ENCODE measurements at regions not wholly inside any gene's neighbourhood (a gene's known extent, or its start where the extent isn't known, plus 50 kb on each side); places are given as distances from the start of the nearest gene placed in this dataset.
"Not testable (repeated sequence)": the region's sequence is repeated elsewhere in the genome, so short reads cannot be mapped to it uniquely, and the experiment has no call there.

DNA sequence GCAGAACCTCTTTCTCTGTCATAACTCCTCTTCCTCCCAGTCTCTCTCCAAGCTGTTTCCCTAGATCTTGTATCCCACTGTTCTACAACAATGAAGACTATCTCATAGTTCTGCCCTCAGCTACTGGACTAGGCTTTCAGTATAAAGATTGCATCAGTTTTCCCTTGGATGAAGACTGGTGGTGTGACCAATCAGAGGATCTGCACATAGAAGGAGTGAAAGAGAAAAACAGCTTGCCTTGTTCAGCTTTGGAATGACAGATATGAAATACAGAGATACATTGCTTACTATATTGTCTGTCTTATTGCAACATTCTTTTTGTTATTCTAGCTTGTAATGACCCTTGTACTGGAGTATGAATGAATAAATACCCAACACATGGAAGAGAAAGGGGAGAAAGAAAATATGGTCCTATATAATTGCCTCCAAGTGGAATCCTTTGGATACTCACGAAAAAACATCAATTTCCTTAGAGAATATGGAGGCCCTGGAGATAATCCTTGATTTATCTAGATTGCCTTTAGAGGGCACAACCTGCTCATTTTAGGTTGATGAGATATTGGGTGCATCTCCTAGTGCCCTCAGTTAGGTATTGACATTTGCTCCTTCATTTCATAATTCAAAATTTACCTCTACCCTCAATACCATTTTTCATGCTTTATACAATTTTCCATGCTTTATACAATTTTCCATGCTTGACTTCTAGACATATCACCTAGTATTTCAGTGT is 395.8 kb downstream of the NAF1 start:
- DNase-seq (ENCODE audit: extremely low spot score, unreplicated experiment) = no peak
- Mint-ChIP-seq H3K4me1 (ENCODE audit: unreplicated experiment) (no peaks in the 10 kb centered on the region), H3K36me3 (no peaks in the 10 kb centered on the region), H3K27me3 (peaks cover 7% of the 10 kb centered on the region), H3K4me3 (no peak overlapping the region), H3K9me3 (no peaks in the 10 kb centered on the region), H3K27ac (no peak overlapping the region)
- TF ChIP-seq, protein P1, sequence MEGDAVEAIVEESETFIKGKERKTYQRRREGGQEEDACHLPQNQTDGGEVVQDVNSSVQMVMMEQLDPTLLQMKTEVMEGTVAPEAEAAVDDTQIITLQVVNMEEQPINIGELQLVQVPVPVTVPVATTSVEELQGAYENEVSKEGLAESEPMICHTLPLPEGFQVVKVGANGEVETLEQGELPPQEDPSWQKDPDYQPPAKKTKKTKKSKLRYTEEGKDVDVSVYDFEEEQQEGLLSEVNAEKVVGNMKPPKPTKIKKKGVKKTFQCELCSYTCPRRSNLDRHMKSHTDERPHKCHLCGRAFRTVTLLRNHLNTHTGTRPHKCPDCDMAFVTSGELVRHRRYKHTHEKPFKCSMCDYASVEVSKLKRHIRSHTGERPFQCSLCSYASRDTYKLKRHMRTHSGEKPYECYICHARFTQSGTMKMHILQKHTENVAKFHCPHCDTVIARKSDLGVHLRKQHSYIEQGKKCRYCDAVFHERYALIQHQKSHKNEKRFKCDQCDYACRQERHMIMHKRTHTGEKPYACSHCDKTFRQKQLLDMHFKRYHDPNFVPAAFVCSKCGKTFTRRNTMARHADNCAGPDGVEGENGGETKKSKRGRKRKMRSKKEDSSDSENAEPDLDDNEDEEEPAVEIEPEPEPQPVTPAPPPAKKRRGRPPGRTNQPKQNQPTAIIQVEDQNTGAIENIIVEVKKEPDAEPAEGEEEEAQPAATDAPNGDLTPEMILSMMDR (conservative IDR thresholded peaks at IDR 0.05) = no peak

DNA sequence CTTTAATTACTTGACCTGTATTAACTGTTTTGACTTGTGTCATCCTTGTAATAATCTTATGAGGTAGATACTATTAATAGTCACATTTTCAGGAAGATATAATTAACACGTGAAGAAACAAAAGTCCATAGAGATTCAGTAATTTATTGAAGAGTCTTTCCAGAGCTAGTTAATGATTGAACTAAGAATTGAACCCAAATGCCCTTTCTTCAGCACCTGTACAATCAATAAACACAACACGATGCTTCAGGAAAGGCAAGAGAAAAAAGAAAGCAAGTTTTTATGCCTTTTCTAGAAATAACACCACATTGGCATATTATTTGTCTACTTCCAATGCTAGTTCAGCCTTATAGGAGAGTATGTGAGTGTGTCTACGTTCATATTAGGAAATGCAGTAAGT is 399.6 kb downstream of the NAF1 start:
- Mint-ChIP-seq H3K27me3 (peaks cover 3% of the 10 kb centered on the region), H3K4me3 (no peak overlapping the region), H3K27ac (no peak overlapping the region), H3K9me3 (no peaks in the 10 kb centered on the region), H3K4me1 (ENCODE audit: unreplicated experiment) (no peaks in the 10 kb centered on the region), H3K36me3 (no peaks in the 10 kb centered on the region)
- no peak for DNase-seq (ENCODE audit: extremely low spot score, unreplicated experiment)
- TF ChIP-seq, protein P1 (conservative IDR thresholded peaks at IDR 0.05) = no peak

DNA sequence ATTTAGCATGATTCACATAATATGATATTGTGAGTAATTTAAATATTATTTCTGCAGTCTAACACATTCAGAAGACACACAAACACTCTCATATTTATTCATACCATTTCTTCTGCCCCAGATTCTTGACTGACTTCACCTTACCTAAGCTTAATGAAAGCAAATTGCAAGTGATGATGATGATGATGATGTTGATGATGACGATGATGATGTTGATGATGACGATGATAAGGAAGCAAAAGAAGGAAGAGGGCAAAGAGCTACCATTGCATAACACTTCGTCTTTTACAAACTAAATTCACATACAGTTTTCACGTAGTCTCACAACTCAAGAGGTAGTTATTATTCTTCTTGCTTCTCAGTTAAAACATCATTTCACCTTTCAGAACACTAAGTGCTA is 404.7 kb downstream of the NAF1 start:
- H3K36me3 Mint-ChIP-seq = no peaks in the 10 kb centered on the region
- no peaks in the 10 kb centered on the region for H3K9me3 Mint-ChIP-seq
- H3K27ac Mint-ChIP-seq = no peak overlapping the region
- H3K4me1 Mint-ChIP-seq (ENCODE audit: unreplicated experiment) = no peaks in the 10 kb centered on the region
- peaks cover 3% of the 10 kb centered on the region for H3K27me3 Mint-ChIP-seq
- TF ChIP-seq, protein P1 (conservative IDR thresholded peaks at IDR 0.05) = no peak
- DNase-seq (ENCODE audit: extremely low spot score, unreplicated experiment) = no peak
- H3K4me3 Mint-ChIP-seq = no peak overlapping the region

DNA sequence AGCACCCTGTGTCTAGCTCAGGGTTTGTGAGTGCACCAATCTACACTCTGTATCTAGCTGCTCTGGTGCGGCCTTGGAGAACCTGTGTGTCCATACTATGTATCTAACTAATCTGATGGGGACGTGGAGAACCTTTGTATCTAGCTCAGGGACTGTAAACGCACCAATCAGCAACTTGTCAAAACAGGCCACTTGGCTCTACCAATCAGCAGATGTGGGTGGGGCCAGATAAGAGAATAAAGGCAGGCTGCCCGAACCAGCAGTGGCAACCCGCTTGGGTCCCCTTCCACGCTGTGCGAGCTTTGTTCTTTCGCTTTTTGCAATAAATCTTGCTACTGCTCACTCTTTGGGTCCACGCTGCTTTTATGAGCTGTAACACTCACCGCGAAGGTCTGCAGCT is 426.5 kb downstream of the NAF1 start:
- not testable (repeated sequence) for H3K27me3 Mint-ChIP-seq; H3K4me1 Mint-ChIP-seq (ENCODE audit: unreplicated experiment); H3K9me3 Mint-ChIP-seq; H3K36me3 Mint-ChIP-seq; H3K4me3 Mint-ChIP-seq; H3K27ac Mint-ChIP-seq; DNase-seq (ENCODE audit: extremely low spot score, unreplicated experiment)

DNA sequence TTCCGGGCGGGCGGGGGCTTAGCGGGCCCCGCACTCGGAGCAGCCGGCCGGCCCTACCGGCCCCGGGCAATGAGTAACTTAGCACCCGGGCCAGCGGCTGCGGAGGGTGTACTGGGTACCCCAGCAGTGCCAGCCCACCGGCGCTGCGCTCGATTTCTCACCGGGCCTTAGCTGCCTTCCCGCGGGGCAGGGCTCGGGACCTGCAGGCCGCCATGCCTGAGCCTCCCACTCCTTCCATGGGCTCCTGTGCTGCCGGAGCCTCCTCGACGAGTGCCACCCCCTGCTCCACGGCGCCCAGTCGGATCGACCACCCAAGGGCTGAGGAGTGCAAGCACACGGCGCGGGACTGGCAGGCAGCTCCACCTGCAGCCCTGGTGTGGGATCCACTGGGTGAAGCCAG is 427.1 kb downstream of the NAF1 start:
- H3K4me1 Mint-ChIP-seq (ENCODE audit: unreplicated experiment); H3K9me3 Mint-ChIP-seq; DNase-seq (ENCODE audit: extremely low spot score, unreplicated experiment); H3K27me3 Mint-ChIP-seq; H3K36me3 Mint-ChIP-seq; H3K27ac Mint-ChIP-seq; H3K4me3 Mint-ChIP-seq: not testable (repeated sequence)

DNA sequence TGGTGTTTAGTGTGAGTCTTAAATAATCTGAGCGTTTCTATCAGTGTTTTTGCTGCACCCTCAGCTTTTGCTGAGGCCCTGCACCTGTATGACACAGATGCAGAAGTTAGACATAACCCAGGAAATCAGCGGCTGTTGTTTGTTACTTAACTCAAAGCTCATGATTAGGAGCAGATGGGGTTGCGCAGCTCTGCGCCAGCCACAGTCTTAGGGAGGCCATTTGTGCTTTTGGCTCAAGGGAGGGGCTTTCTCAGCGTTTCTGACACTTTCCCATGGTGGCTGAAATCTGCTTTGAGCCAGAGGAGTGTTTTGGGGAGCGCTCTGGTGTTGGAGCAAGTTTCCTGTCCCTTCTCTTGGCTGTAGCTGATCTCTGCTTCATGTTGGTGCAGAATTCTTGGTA is 433.8 kb downstream of the NAF1 start:
- Mint-ChIP-seq H3K4me3 (no peak overlapping the region), H3K27me3 (no peaks in the 10 kb centered on the region), H3K4me1 (ENCODE audit: unreplicated experiment) (peaks cover 5% of the 10 kb centered on the region), H3K36me3 (no peaks in the 10 kb centered on the region), H3K9me3 (no peaks in the 10 kb centered on the region), H3K27ac (no peak overlapping the region)
- DNase-seq (ENCODE audit: extremely low spot score, unreplicated experiment) = no peak
- TF ChIP-seq, protein P1 (conservative IDR thresholded peaks at IDR 0.05) = no peak

DNA sequence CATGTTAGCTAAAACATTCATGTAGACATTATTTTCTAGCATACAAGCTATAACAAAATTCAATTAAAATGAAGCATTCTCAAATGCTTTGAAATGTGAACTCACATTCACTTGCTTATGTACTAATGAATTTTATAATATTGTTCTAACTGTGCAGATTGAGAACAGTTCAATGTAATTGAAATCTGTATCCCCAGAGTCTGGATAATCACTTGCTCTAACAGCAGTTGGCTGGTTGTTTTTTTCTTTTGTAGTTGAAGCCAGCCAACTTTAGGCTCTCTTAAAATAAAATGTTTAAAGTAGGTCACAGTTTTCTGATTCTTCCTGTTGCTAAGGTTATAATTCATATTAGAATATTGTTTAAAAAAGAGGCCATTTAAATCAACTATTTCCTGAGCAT is 438.9 kb downstream of the NAF1 start:
- H3K36me3 Mint-ChIP-seq = no peaks in the 10 kb centered on the region
- H3K4me1 Mint-ChIP-seq (ENCODE audit: unreplicated experiment) = no peaks in the 10 kb centered on the region
- no peaks in the 10 kb centered on the region for H3K9me3 Mint-ChIP-seq
- H3K27ac Mint-ChIP-seq = no peak overlapping the region
- no peak for DNase-seq (ENCODE audit: extremely low spot score, unreplicated experiment)
- TF ChIP-seq, protein P1 (conservative IDR thresholded peaks at IDR 0.05) = no peak
- H3K4me3 Mint-ChIP-seq = no peak overlapping the region
- no peaks in the 10 kb centered on the region for H3K27me3 Mint-ChIP-seq

Data from type B pancreatic cell (in vitro differentiated cells).